ENCODE measurements at regions not wholly inside any gene's neighbourhood (a gene's known extent, or its start where the extent isn't known, plus 50 kb on each side); places are given as distances from the start of the nearest gene placed in this dataset.

GRCh38 chr12:77377116-77377515 is 311.7 kb upstream of the E2F7 start:
- CTCF ChIA-PET = no interaction called here
- Mint-ChIP-seq H3K36me3 (ENCODE audit: low read depth) (no peaks in the 10 kb centered on the region), H3K27me3 (no peaks in the 10 kb centered on the region), H3K27ac (no peak overlapping the region), H3K4me1 (ENCODE audit: low read depth) (no peaks in the 10 kb centered on the region), H3K9me3 (no peaks in the 10 kb centered on the region), H3K4me3 (no peak overlapping the region)
- ATAC-seq (ENCODE audit: poor library complexity) = no peak
- Histone ChIP-seq H3K4me1 (ENCODE audit: insufficient read depth, low read length) (no peaks in the 10 kb centered on the region), H3K27me3 (ENCODE audit: control insufficient read depth in 1 of 2, insufficient read depth in 2 of 2, low read length in 2 of 2) (no peaks in the 10 kb centered on the region), H3K36me3 (ENCODE audit: insufficient read depth, low read length) (no peaks in the 10 kb centered on the region), H3K27ac (ENCODE audit: low read depth in 1 of 2, low read length in 2 of 2) (no peak overlapping the region), H3K9me3 (ENCODE audit: control insufficient read depth in 1 of 2, insufficient read depth in 1 of 2, low read length in 2 of 2) (peaks cover 0 to 3% of the 10 kb centered on the region in 2 experiments), H3K4me3 (ENCODE audit: low read length) (no peak overlapping the region)
- no peak for TF ChIP-seq CTCF (IDR thresholded peaks at IDR 0.05)
- no peak for DNase-seq
- POLR2A ChIA-PET = no interaction called here
- intact Hi-C loops (cut with DNase I, micrococcal nuclease) = no loop called here

GRCh38 chr12:77374673-77375072 is 309.3 kb upstream of the E2F7 start:
- ChIA-PET CTCF (no interaction called here), POLR2A (no interaction called here)
- H3K36me3 Mint-ChIP-seq (ENCODE audit: low read depth) = no peaks in the 10 kb centered on the region

GRCh38 chr12:77372494-77372893 is 307.1 kb upstream of the E2F7 start:
- ChIA-PET POLR2A (no interaction called here), CTCF (no interaction called here)

More at GRCh38 chr12:77374673-77375072, 309.3 kb upstream of the E2F7 start:
- no peaks in the 10 kb centered on the region for H3K4me1 ChIP-seq (ENCODE audit: insufficient read depth, low read length)
- H3K27ac Mint-ChIP-seq = no peak overlapping the region
- H3K9me3 ChIP-seq (ENCODE audit: control insufficient read depth in 1 of 2, insufficient read depth in 1 of 2, low read length in 2 of 2) = peaks cover 0 to 3% of the 10 kb centered on the region in 2 experiments
- no peaks in the 10 kb centered on the region for H3K27me3 ChIP-seq (ENCODE audit: control insufficient read depth in 1 of 2, insufficient read depth in 2 of 2, low read length in 2 of 2)
- DNase-seq = no peak
- ATAC-seq (ENCODE audit: poor library complexity) = no peak
- H3K4me3 Mint-ChIP-seq = no peak overlapping the region
- H3K9me3 Mint-ChIP-seq = no peaks in the 10 kb centered on the region
- no peaks in the 10 kb centered on the region for H3K4me1 Mint-ChIP-seq (ENCODE audit: low read depth)
- no peak for TF ChIP-seq CTCF (IDR thresholded peaks at IDR 0.05)
- H3K27me3 Mint-ChIP-seq = no peaks in the 10 kb centered on the region
- no peak overlapping the region for H3K4me3 ChIP-seq (ENCODE audit: low read length)
- no peaks in the 10 kb centered on the region for H3K36me3 ChIP-seq (ENCODE audit: insufficient read depth, low read length)
- intact Hi-C loops (cut with DNase I, micrococcal nuclease) = no loop called here
- no peak overlapping the region for H3K27ac ChIP-seq (ENCODE audit: low read depth in 1 of 2, low read length in 2 of 2)

More at GRCh38 chr12:77372494-77372893, 307.1 kb upstream of the E2F7 start:
- ATAC-seq (ENCODE audit: poor library complexity) = no peak
- intact Hi-C loops (cut with DNase I, micrococcal nuclease) = no loop called here
- no peak overlapping the region for H3K27ac ChIP-seq (ENCODE audit: low read depth in 1 of 2, low read length in 2 of 2)
- H3K27me3 ChIP-seq (ENCODE audit: control insufficient read depth in 1 of 2, insufficient read depth in 2 of 2, low read length in 2 of 2) = no peaks in the 10 kb centered on the region
- no peaks in the 10 kb centered on the region for H3K36me3 ChIP-seq (ENCODE audit: insufficient read depth, low read length)
- H3K27me3 Mint-ChIP-seq = no peaks in the 10 kb centered on the region
- no peak for TF ChIP-seq CTCF (IDR thresholded peaks at IDR 0.05)
- no peak overlapping the region for H3K4me3 Mint-ChIP-seq
- no peaks in the 10 kb centered on the region for H3K4me1 Mint-ChIP-seq (ENCODE audit: low read depth)
- no peaks in the 10 kb centered on the region for H3K9me3 Mint-ChIP-seq
- H3K4me3 ChIP-seq (ENCODE audit: low read length) = no peak overlapping the region
- H3K4me1 ChIP-seq (ENCODE audit: insufficient read depth, low read length) = no peaks in the 10 kb centered on the region
- no peaks in the 10 kb centered on the region for H3K36me3 Mint-ChIP-seq (ENCODE audit: low read depth)
- H3K27ac Mint-ChIP-seq = no peak overlapping the region
- H3K9me3 ChIP-seq (ENCODE audit: control insufficient read depth in 1 of 2, insufficient read depth in 1 of 2, low read length in 2 of 2) = no peaks in the 10 kb centered on the region
- no peak for DNase-seq

Measured in CD4-positive, alpha-beta T cell (primary cell).